Type B pancreatic cell (in vitro differentiated cells): ENCODE measurements at regions not wholly inside any gene's neighbourhood (a gene's known extent, or its start where the extent isn't known, plus 50 kb on each side); places are given as distances from the start of the nearest gene placed in this dataset.
"Not testable (repeated sequence)": the region's sequence is repeated elsewhere in the genome, so short reads cannot be mapped to it uniquely, and the experiment has no call there.

Source experiments
- DNase-seq: peaks from one replicate; pipeline ENCODE4 v3.0.0; 2021; ENCODE audit warnings: mixed read lengths; ENCODE audit not compliant: unreplicated experiment; ENCODE audit errors: extremely low spot score
- H3K27ac Mint-ChIP-seq: 2 replicates; pipeline ENCODE4 v1.8.0; 2021; ENCODE audit warnings: mild to moderate bottlenecking, mixed read lengths
- H3K27me3 Mint-ChIP-seq: 2 replicates; pipeline ENCODE4 v1.8.0; 2021; ENCODE audit warnings: mixed read lengths
- H3K36me3 Mint-ChIP-seq: 2 replicates; pipeline ENCODE4 v1.8.0; 2021; ENCODE audit warnings: mixed read lengths
- H3K4me1 Mint-ChIP-seq: one replicate; pipeline ENCODE4 v1.8.0; 2021; ENCODE audit warnings: mixed read lengths; ENCODE audit not compliant: unreplicated experiment
- H3K4me3 Mint-ChIP-seq: 2 replicates; pipeline ENCODE4 v1.8.0; 2021; ENCODE audit warnings: mild to moderate bottlenecking, mixed read lengths
- H3K9me3 Mint-ChIP-seq: 2 replicates; pipeline ENCODE4 v1.8.0; 2021; ENCODE audit warnings: mixed read lengths
- CTCF ChIP-seq: fragments of 200-600 bp; sonication (generic); conservative IDR thresholded peaks from 2 replicates; pipeline ENCODE4 v1.5.0; 2021; ENCODE audit warnings: antibody characterized with exemption, mild to moderate bottlenecking

- Mint-ChIP-seq H3K4me1 (no peaks in the 10 kb centered on the region), H3K27ac (no peak overlapping the region), H3K9me3 (peaks cover 18% of the 10 kb centered on the region), H3K36me3 (no peaks in the 10 kb centered on the region), H3K4me3 (no peak overlapping the region), H3K27me3 (no peaks in the 10 kb centered on the region)
- DNase-seq = no peak
- no peak for TF ChIP-seq CTCF
Measured at GRCh38 chr19:57034544-57034943, 85.2 kb upstream of the USP29 start.

GRCh38 chr19:57035740-57036139 is 84.0 kb upstream of the USP29 start:
- not testable (repeated sequence) for H3K36me3 Mint-ChIP-seq

GRCh38 chr19:57037556-57037955 is 82.2 kb upstream of the USP29 start:
- TF ChIP-seq CTCF = no peak
- DNase-seq = no peak
- Mint-ChIP-seq H3K27ac (no peak overlapping the region), H3K9me3 (peaks cover 25% of the 10 kb centered on the region), H3K27me3 (no peaks in the 10 kb centered on the region), H3K4me3 (no peak overlapping the region), H3K4me1 (no peaks in the 10 kb centered on the region), H3K36me3 (no peaks in the 10 kb centered on the region)

More at GRCh38 chr19:57035740-57036139, 84.0 kb upstream of the USP29 start:
- not testable (repeated sequence) for DNase-seq, H3K4me1 Mint-ChIP-seq, H3K27ac Mint-ChIP-seq, H3K4me3 Mint-ChIP-seq, H3K27me3 Mint-ChIP-seq
- peaks cover 18% of the 10 kb centered on the region for H3K9me3 Mint-ChIP-seq

GRCh38 chr19:57047743-57048142 is 72.0 kb upstream of the USP29 start:
- Mint-ChIP-seq H3K4me3 (no peak overlapping the region), H3K4me1 (no peaks in the 10 kb centered on the region), H3K27me3 (no peaks in the 10 kb centered on the region), H3K9me3 (peaks cover 14% of the 10 kb centered on the region), H3K36me3 (no peaks in the 10 kb centered on the region), H3K27ac (no peak overlapping the region)
- no peak for TF ChIP-seq CTCF
- DNase-seq = no peak

- Mint-ChIP-seq H3K4me1 (no peaks in the 10 kb centered on the region), H3K4me3 (no peak overlapping the region), H3K9me3 (peaks cover 13% of the 10 kb centered on the region), H3K27ac (no peak overlapping the region), H3K36me3 (no peaks in the 10 kb centered on the region), H3K27me3 (no peaks in the 10 kb centered on the region)
- no peak for TF ChIP-seq CTCF
- no peak for DNase-seq
Measured at GRCh38 chr19:57050863-57051262, 68.9 kb upstream of the USP29 start.

- no peaks in the 10 kb centered on the region for H3K27me3 Mint-ChIP-seq
- peaks cover 10% of the 10 kb centered on the region for H3K9me3 Mint-ChIP-seq
- H3K4me1 Mint-ChIP-seq = no peaks in the 10 kb centered on the region
- DNase-seq = no peak
- H3K4me3 Mint-ChIP-seq = no peak overlapping the region
- TF ChIP-seq CTCF = no peak
- H3K27ac Mint-ChIP-seq = no peak overlapping the region
- no peaks in the 10 kb centered on the region for H3K36me3 Mint-ChIP-seq
Measured at GRCh38 chr19:57052081-57052480, 67.7 kb upstream of the USP29 start.
